NCI-H1417 (cell line): ENCODE measurements at regions not wholly inside any gene's neighbourhood (a gene's known extent, or its start where the extent isn't known, plus 50 kb on each side); places are given as distances from the start of the nearest gene placed in this dataset.
A peak's percentile ranks its signal among the peaks of the same experiment; 100 is the strongest.

Source experiments
- DNase-seq, 3 experiments: peaks; one replicate each; lab custom pipeline; 2025; lab: John Stamatoyannopoulos, UW

GRCh38 chr10:70966646-70967553 is 78.5 kb upstream of the PCBD1 start:
- no peak for DNase-seq

GRCh38 chr10:70967591-70968587 is 79.5 kb upstream of the PCBD1 start:
- DNase-seq = peak in 1 of 3 experiments; percentile 29

- no peak for DNase-seq
Observed at GRCh38 chr10:70969188-70969587, 80.8 kb upstream of the PCBD1 start.

GRCh38 chr10:70970830-70971229 is 82.5 kb upstream of the PCBD1 start:
- no peak for DNase-seq

- no peak for DNase-seq
Observed at GRCh38 chr10:70973275-70973674, 84.9 kb upstream of the PCBD1 start.

GRCh38 chr10:70974351-70974901 is 86.1 kb upstream of the PCBD1 start:
- DNase-seq = no peak

- DNase-seq = no peak
Observed at GRCh38 chr10:70974920-70975319, 86.6 kb upstream of the PCBD1 start.

- DNase-seq = no peak
Observed at GRCh38 chr10:70976063-70976695, 87.8 kb upstream of the PCBD1 start.

- no peak for DNase-seq
Observed at GRCh38 chr10:70977625-70978024, 89.3 kb upstream of the PCBD1 start.

GRCh38 chr10:70978181-70978580 is 89.8 kb upstream of the PCBD1 start:
- DNase-seq = no peak

- DNase-seq = no peak
Observed at GRCh38 chr10:70978816-70979480, 90.6 kb upstream of the PCBD1 start.

- DNase-seq = no peak
Observed at GRCh38 chr10:70980687-70981086, 92.3 kb upstream of the PCBD1 start.

GRCh38 chr10:70981171-70981836 is 92.9 kb upstream of the PCBD1 start:
- DNase-seq = no peak

GRCh38 chr10:70981936-70982335 is 93.6 kb upstream of the PCBD1 start:
- no peak for DNase-seq

- no peak for DNase-seq
Observed at GRCh38 chr10:70982443-70982842, 94.1 kb upstream of the PCBD1 start.

- no peak for DNase-seq
Observed at GRCh38 chr10:70984986-70985722, 96.8 kb upstream of the PCBD1 start.

GRCh38 chr10:70985824-70986622 is 97.7 kb upstream of the PCBD1 start:
- DNase-seq = peak in 2 of 3 experiments; percentile 71 to 91

GRCh38 chr10:70986623-70986950 is 98.2 kb upstream of the PCBD1 start:
- DNase-seq = no peak

GRCh38 chr10:70987396-70988130 is 99.2 kb upstream of the PCBD1 start:
- no peak for DNase-seq
